ENCODE measurements at regions not wholly inside any gene's neighbourhood (a gene's known extent, or its start where the extent isn't known, plus 50 kb on each side); places are given as distances from the start of the nearest gene placed in this dataset.

DNA sequence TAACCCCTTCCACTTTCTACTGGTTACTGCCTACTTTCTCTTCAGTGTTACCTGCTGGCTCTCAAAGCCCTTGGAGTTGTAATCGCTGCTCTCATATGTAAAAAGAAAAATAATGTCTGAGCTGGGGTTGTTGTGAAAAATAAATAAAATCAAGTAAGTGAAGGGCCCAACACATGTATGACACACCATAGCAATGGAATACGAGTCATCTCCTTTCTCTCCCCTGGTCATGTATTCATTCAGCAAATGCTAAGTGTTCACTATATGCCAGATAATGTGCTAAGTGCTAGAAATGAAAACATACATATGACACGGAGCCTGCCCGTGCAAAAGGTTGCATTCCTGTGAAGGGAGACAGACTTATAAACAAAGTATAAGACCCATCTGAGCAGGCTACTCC lies 535.0 kb downstream of the RFC3 start:
- TF ChIP-seq, protein P1, sequence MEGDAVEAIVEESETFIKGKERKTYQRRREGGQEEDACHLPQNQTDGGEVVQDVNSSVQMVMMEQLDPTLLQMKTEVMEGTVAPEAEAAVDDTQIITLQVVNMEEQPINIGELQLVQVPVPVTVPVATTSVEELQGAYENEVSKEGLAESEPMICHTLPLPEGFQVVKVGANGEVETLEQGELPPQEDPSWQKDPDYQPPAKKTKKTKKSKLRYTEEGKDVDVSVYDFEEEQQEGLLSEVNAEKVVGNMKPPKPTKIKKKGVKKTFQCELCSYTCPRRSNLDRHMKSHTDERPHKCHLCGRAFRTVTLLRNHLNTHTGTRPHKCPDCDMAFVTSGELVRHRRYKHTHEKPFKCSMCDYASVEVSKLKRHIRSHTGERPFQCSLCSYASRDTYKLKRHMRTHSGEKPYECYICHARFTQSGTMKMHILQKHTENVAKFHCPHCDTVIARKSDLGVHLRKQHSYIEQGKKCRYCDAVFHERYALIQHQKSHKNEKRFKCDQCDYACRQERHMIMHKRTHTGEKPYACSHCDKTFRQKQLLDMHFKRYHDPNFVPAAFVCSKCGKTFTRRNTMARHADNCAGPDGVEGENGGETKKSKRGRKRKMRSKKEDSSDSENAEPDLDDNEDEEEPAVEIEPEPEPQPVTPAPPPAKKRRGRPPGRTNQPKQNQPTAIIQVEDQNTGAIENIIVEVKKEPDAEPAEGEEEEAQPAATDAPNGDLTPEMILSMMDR (IDR thresholded peaks at IDR 0.05; ENCODE audit: insufficient read depth, low read length): no peak
- TF ChIP-seq POLR2AphosphoS5 (IDR thresholded peaks at IDR 0.05; ENCODE audit: low read depth) (no peak), GABPA (IDR thresholded peaks at IDR 0.05; ENCODE audit: low read depth) (no peak), SPI1 (IDR thresholded peaks at IDR 0.05; ENCODE audit: borderline replicate concordance, low read depth) (no peak)
- TF ChIP-seq, protein P2, sequence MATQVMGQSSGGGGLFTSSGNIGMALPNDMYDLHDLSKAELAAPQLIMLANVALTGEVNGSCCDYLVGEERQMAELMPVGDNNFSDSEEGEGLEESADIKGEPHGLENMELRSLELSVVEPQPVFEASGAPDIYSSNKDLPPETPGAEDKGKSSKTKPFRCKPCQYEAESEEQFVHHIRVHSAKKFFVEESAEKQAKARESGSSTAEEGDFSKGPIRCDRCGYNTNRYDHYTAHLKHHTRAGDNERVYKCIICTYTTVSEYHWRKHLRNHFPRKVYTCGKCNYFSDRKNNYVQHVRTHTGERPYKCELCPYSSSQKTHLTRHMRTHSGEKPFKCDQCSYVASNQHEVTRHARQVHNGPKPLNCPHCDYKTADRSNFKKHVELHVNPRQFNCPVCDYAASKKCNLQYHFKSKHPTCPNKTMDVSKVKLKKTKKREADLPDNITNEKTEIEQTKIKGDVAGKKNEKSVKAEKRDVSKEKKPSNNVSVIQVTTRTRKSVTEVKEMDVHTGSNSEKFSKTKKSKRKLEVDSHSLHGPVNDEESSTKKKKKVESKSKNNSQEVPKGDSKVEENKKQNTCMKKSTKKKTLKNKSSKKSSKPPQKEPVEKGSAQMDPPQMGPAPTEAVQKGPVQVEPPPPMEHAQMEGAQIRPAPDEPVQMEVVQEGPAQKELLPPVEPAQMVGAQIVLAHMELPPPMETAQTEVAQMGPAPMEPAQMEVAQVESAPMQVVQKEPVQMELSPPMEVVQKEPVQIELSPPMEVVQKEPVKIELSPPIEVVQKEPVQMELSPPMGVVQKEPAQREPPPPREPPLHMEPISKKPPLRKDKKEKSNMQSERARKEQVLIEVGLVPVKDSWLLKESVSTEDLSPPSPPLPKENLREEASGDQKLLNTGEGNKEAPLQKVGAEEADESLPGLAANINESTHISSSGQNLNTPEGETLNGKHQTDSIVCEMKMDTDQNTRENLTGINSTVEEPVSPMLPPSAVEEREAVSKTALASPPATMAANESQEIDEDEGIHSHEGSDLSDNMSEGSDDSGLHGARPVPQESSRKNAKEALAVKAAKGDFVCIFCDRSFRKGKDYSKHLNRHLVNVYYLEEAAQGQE (IDR thresholded peaks at IDR 0.05; ENCODE audit: insufficient replicate concordance, low read depth): no peak

Data from HL-60 (cell line).